ENCODE measurements at regions not wholly inside any gene's neighbourhood (a gene's known extent, or its start where the extent isn't known, plus 50 kb on each side); places are given as distances from the start of the nearest gene placed in this dataset.

DNA sequence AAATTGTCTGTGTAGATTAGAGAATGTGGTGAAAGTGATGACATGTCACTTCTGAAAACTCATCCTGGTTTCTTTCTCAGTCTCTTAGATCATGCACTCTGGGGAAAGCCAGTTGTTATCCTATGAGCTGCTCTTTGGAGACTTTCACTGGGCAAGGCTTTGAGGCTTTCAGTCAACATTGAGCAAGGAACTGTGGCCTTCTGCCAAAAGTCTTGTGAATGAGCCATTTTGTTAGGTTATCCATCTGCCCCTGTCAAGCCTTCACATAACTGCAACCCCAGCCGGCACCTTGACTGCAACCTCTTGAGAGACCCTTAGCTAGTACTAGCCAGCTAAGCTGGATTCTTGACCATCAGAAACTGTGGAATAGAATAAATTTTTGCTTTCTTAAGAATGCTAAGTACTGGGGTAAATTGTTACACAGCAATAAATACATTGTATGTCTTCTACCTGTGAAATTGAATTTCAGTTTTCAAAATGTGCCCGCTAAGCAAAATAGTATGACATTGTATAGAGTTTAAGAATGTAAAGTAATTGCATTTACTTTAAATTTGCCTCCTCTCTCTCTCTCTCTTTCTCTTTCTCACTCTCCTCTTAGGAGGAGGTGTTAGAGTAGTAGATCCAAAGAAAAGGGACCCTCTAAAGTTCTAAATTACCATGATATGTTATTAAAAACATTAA lies 1273.0 kb downstream of the RAPGEF2 start (continued):
- TF ChIP-seq ELF4 (CRISPR knock-in tag; IDR thresholded peaks at IDR 0.05; ENCODE audit: low read depth) = no peak
- TF ChIP-seq, protein P1, sequence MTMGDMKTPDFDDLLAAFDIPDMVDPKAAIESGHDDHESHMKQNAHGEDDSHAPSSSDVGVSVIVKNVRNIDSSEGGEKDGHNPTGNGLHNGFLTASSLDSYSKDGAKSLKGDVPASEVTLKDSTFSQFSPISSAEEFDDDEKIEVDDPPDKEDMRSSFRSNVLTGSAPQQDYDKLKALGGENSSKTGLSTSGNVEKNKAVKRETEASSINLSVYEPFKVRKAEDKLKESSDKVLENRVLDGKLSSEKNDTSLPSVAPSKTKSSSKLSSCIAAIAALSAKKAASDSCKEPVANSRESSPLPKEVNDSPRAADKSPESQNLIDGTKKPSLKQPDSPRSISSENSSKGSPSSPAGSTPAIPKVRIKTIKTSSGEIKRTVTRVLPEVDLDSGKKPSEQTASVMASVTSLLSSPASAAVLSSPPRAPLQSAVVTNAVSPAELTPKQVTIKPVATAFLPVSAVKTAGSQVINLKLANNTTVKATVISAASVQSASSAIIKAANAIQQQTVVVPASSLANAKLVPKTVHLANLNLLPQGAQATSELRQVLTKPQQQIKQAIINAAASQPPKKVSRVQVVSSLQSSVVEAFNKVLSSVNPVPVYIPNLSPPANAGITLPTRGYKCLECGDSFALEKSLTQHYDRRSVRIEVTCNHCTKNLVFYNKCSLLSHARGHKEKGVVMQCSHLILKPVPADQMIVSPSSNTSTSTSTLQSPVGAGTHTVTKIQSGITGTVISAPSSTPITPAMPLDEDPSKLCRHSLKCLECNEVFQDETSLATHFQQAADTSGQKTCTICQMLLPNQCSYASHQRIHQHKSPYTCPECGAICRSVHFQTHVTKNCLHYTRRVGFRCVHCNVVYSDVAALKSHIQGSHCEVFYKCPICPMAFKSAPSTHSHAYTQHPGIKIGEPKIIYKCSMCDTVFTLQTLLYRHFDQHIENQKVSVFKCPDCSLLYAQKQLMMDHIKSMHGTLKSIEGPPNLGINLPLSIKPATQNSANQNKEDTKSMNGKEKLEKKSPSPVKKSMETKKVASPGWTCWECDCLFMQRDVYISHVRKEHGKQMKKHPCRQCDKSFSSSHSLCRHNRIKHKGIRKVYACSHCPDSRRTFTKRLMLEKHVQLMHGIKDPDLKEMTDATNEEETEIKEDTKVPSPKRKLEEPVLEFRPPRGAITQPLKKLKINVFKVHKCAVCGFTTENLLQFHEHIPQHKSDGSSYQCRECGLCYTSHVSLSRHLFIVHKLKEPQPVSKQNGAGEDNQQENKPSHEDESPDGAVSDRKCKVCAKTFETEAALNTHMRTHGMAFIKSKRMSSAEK (CRISPR knock-in tag; IDR thresholded peaks at IDR 0.05; ENCODE audit: borderline replicate concordance) = no peak

DNA sequence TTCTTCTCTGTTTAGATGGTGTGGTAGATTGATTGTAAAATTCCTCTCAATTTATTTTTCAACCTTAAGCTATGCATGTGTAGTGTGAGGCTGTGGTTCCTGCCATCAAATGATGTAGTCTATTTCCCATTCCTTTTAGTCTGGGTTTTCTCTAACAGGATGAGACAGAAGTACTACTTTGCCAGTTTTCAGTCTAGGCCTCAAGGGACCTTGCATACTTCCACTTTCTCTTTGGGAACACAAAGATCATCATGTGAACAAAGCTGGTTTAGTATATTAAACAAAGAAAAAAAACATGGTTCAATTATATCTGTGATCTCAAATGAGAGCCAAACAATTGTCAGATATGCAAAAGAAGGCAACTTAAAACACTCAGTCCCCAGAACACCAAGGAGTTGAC lies 1284.0 kb downstream of the RAPGEF2 start:
- ChIA-PET POLR2A (no interaction called here), CTCF (no interaction called here)
- Mint-ChIP-seq H3K4me3 (no peak overlapping the region), H3K27me3 (ENCODE audit: low read depth) (no peaks in the 10 kb centered on the region), H3K36me3 (peaks cover 18% of the 10 kb centered on the region), H3K4me1 (no peaks in the 10 kb centered on the region), H3K27ac (no peak overlapping the region), H3K9me3 (peaks cover 42% of the 10 kb centered on the region)
- no peak for ATAC-seq
- TF ChIP-seq ATF1 (CRISPR knock-in tag; IDR thresholded peaks at IDR 0.05) (no peak), ELF4 (CRISPR knock-in tag; IDR thresholded peaks at IDR 0.05; ENCODE audit: low read depth) (no peak), ZNF396 (CRISPR knock-in tag; IDR thresholded peaks at IDR 0.05; ENCODE audit: borderline replicate concordance) (no peak), ZNF232 (CRISPR knock-in tag; IDR thresholded peaks at IDR 0.05) (no peak), CREM (CRISPR knock-in tag; IDR thresholded peaks at IDR 0.05) (no peak), FOXJ3 (CRISPR knock-in tag; IDR thresholded peaks at IDR 0.05; ENCODE audit: borderline replicate concordance) (no peak), TCF7 (CRISPR knock-in tag; IDR thresholded peaks at IDR 0.05; ENCODE audit: low read depth) (no peak)
- DNase-seq (ENCODE audit: low spot score) = no peak

DNA sequence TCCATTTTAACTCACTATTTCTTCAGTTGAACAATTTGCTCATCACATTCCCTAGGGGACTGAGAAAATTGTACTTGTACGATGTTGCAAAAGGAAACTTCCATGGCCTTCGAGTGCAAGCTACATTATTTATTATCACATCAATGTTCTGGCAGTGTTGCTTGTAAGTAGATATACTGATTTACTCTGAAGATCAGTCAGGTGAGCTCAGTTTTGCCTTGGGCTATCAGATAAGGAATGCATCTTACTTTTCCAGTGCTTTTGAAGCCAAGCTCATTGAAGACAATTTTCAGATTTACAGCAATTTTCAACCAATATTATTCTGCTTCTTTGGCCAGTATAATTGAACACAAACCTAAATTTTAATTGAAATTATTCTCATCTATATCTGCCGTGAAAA lies 1296.9 kb downstream of the RAPGEF2 start:
- DNase-seq (ENCODE audit: low spot score) (no peak), ATAC-seq (no peak)
- H3K27me3 Mint-ChIP-seq (ENCODE audit: low read depth) = no peaks in the 10 kb centered on the region
- no peak overlapping the region for H3K27ac Mint-ChIP-seq
- TF ChIP-seq, protein P2, sequence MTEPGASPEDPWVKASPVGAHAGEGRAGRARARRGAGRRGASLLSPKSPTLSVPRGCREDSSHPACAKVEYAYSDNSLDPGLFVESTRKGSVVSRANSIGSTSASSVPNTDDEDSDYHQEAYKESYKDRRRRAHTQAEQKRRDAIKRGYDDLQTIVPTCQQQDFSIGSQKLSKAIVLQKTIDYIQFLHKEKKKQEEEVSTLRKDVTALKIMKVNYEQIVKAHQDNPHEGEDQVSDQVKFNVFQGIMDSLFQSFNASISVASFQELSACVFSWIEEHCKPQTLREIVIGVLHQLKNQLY (CRISPR knock-in tag; IDR thresholded peaks at IDR 0.05) = no peak
- TF ChIP-seq ZNF121 (CRISPR knock-in tag; IDR thresholded peaks at IDR 0.05) = no peak
- no peak for TF ChIP-seq ATF1 (CRISPR knock-in tag; IDR thresholded peaks at IDR 0.05)
- no peak for TF ChIP-seq JAZF1 (CRISPR knock-in tag; IDR thresholded peaks at IDR 0.05)
- TF ChIP-seq, protein P3, sequence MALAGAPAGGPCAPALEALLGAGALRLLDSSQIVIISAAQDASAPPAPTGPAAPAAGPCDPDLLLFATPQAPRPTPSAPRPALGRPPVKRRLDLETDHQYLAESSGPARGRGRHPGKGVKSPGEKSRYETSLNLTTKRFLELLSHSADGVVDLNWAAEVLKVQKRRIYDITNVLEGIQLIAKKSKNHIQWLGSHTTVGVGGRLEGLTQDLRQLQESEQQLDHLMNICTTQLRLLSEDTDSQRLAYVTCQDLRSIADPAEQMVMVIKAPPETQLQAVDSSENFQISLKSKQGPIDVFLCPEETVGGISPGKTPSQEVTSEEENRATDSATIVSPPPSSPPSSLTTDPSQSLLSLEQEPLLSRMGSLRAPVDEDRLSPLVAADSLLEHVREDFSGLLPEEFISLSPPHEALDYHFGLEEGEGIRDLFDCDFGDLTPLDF (CRISPR knock-in tag; IDR thresholded peaks at IDR 0.05) = no peak
- TF ChIP-seq, protein P4, sequence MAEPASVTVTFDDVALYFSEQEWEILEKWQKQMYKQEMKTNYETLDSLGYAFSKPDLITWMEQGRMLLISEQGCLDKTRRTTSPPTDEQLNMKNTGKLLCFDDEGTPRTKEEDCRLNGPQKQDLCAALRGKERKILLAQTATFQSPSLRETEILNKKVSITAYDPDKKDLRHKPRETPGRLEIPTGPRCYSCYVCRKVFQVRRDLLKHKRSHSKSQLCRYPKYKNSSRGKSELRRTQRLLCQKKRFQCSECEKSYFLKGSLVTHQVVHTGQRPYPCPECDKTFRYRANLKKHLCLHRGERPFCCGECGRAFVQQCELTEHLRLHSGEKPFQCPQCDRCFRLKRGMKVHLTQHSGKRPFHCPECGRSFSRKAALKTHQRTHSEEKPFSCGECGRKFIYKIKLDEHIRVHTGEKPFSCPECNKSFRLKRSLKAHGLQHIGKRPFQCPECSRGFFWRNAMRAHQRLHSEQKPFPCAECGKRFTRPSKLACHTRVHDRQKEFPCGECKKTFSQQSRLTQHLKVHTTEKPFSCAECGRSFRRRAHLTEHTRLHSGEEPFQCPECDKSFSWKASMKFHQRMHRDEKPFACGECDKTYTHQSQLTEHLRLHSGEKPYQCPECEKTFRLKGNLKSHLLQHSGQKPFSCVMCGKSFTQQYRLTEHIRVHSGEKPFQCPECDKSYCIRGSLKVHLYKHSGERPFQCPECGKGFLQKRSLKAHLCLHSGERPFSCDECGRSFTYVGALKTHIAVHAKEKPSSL (CRISPR knock-in tag; conservative IDR thresholded peaks at IDR 0.05) = no peak
- TF ChIP-seq, protein P5, sequence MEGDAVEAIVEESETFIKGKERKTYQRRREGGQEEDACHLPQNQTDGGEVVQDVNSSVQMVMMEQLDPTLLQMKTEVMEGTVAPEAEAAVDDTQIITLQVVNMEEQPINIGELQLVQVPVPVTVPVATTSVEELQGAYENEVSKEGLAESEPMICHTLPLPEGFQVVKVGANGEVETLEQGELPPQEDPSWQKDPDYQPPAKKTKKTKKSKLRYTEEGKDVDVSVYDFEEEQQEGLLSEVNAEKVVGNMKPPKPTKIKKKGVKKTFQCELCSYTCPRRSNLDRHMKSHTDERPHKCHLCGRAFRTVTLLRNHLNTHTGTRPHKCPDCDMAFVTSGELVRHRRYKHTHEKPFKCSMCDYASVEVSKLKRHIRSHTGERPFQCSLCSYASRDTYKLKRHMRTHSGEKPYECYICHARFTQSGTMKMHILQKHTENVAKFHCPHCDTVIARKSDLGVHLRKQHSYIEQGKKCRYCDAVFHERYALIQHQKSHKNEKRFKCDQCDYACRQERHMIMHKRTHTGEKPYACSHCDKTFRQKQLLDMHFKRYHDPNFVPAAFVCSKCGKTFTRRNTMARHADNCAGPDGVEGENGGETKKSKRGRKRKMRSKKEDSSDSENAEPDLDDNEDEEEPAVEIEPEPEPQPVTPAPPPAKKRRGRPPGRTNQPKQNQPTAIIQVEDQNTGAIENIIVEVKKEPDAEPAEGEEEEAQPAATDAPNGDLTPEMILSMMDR (IDR thresholded peaks at IDR 0.05) = no peak
- no peak for TF ChIP-seq GTF2I (CRISPR knock-in tag; conservative IDR thresholded peaks at IDR 0.05)
- TF ChIP-seq, protein P6, sequence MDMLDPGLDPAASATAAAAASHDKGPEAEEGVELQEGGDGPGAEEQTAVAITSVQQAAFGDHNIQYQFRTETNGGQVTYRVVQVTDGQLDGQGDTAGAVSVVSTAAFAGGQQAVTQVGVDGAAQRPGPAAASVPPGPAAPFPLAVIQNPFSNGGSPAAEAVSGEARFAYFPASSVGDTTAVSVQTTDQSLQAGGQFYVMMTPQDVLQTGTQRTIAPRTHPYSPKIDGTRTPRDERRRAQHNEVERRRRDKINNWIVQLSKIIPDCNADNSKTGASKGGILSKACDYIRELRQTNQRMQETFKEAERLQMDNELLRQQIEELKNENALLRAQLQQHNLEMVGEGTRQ (CRISPR knock-in tag; IDR thresholded peaks at IDR 0.05) = no peak
- POLR2A ChIA-PET = no interaction called here
- H3K4me3 Mint-ChIP-seq = no peak overlapping the region
- no peaks in the 10 kb centered on the region for H3K4me1 Mint-ChIP-seq
- peaks cover 3% of the 10 kb centered on the region for H3K9me3 Mint-ChIP-seq
- CTCF ChIA-PET = no interaction called here
- peaks cover 3% of the 10 kb centered on the region; the same call in 1 of the 2 replicates for H3K36me3 Mint-ChIP-seq

Data from WTC11 (cell line).